PFSK-1 (cell line): ENCODE measurements at regions not wholly inside any gene's neighbourhood (a gene's known extent, or its start where the extent isn't known, plus 50 kb on each side); places are given as distances from the start of the nearest gene placed in this dataset.

ENCODE experiments used
- FOXP2 ChIP-seq: optimal IDR thresholded peaks from 2 replicates; pipeline ENCODE3; 2011; ENCODE audit warnings: borderline replicate concordance, control low read depth, inconsistent platforms; ENCODE audit not compliant: insufficient read depth; ENCODE audit errors: extremely low read length, extremely low read depth
- POLR2AphosphoS5 ChIP-seq: IDR thresholded peaks from 2 replicates; pipeline ENCODE4 v1.6.1; 2012; ENCODE audit warnings: low read depth, mild to moderate bottlenecking, control low read depth, low read length, moderate library complexity
- REST ChIP-seq, 2 experiments: IDR thresholded peaks; 2 replicates each; pipeline versions ENCODE4 v1.6.1 to v1.8.0; 2011 to 2012; ENCODE audit warnings: low read depth in 2 of 2, low read length in 2 of 2, control low read depth in 1 of 2, inconsistent platforms in 1 of 2, mild to moderate bottlenecking in 1 of 2, moderate library complexity in 1 of 2; ENCODE audit not compliant: insufficient read depth in 1 of 2
- SIN3A ChIP-seq: IDR thresholded peaks from 2 replicates; pipeline ENCODE4 v1.6.1; 2012; ENCODE audit warnings: mild to moderate bottlenecking, low read length, moderate library complexity, borderline replicate concordance; ENCODE audit not compliant: insufficient read depth
- TAF1 ChIP-seq: IDR thresholded peaks from 2 replicates; pipeline ENCODE4 v1.6.1; 2012; ENCODE audit warnings: low read length, control low read depth, borderline replicate concordance; ENCODE audit not compliant: insufficient read depth

DNA sequence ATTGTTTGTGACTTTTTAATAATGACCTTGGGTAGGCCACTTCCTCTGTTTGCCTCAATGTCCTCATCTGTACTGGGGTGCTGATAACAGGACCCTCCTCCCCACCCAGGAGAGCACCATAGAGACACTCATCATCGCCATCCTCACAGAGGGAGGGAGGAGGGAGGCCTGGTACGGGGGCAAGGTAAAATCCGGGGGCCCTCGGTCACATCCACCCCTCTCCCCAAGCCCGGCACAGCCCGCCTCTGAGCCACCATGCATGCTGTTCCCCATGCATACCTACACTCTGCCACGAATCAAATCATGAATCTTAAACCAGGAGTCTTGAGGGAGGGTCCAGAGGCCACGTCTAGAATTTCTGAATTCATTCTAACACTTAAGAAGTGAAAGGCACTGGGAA, 74.9 kb upstream of the IQSEC1 start:
- no peak for TF ChIP-seq REST (IDR thresholded peaks at IDR 0.05; ENCODE audit: insufficient read depth in 1 of 2, low read depth in 2 of 2, low read length in 2 of 2)
- no peak for TF ChIP-seq POLR2AphosphoS5
- TF ChIP-seq TAF1, result no peak
- no peak for TF ChIP-seq FOXP2
- TF ChIP-seq SIN3A, result no peak

DNA sequence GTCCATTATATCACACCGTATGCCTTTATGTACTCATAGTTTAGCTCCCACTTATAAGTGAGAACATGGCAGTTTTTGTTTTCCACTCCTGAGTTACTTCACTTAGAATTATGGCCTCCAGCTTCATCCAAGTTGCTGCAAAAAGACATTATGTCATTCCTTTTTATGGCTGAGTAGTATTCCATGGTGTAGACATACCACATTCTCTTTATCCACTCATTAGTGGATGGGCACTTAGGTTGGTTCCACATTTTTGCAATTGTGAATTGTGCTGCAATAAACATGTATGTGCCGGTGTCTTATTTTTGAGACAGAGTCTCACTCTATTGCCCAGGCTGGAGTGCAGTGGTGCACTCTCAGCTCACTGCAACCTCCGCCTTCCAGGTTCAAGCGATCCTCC, 74.1 kb upstream of the IQSEC1 start:
- TF ChIP-seq POLR2AphosphoS5 (no peak), FOXP2 (no peak), REST (IDR thresholded peaks at IDR 0.05; ENCODE audit: insufficient read depth in 1 of 2, low read depth in 2 of 2, low read length in 2 of 2) (no peak), SIN3A (no peak), TAF1 (no peak)

- TF ChIP-seq SIN3A, result no peak
- TF ChIP-seq POLR2AphosphoS5, result no peak
- TF ChIP-seq REST (IDR thresholded peaks at IDR 0.05; ENCODE audit: insufficient read depth in 1 of 2, low read depth in 2 of 2, low read length in 2 of 2), result no peak
- TF ChIP-seq FOXP2, result no peak
- no peak for TF ChIP-seq TAF1
These were observed 73.5 kb upstream of the IQSEC1 start for GRCh38 chr3:13146643-13147143.

DNA sequence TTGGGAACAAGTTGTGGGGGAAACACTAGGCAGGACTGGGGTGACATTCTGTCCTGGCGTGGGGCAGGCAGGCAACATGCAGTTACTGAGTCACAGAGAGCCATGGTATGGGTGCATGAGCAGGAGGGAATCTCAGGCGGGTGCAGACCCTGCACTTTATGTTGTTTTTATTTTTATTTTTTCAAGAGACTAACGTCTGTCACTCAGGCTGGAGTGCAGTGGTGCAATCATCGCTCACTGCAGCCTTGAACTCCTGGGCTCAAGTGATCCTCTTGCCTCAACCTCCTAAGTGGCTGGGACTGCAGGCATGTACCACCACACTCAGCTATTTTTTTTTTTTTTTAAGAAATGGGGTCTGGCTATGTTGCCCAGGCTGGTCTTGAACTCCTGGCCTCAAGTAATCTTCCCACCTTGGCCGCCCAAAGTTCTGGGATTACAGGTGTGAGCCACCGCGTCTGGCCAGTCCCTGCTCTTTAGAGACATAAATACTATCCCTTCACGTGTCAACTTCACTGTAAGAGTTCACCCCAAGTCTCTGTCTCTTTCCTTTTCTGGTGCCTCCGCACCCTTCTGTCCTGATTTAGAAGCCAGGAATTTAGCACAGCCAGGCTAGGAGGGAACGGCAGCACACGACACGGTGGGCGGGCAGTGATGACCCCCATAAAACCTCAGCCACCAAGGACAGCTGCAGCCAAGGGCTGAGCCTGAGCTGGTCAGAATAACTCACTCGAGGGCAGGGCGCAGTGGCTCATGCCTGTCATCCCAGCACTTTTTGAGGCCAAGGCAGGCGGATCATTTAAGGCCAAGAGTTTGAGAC, 72.8 kb upstream of the IQSEC1 start:
- no peak for TF ChIP-seq FOXP2
- TF ChIP-seq POLR2AphosphoS5, result no peak
- TF ChIP-seq SIN3A, result no peak
- TF ChIP-seq TAF1, result no peak
- TF ChIP-seq REST (IDR thresholded peaks at IDR 0.05; ENCODE audit: insufficient read depth in 1 of 2, low read depth in 2 of 2, low read length in 2 of 2), result no peak
